ENCODE measurements at regions not wholly inside any gene's neighbourhood (a gene's known extent, or its start where the extent isn't known, plus 50 kb on each side); places are given as distances from the start of the nearest gene placed in this dataset.

DNA sequence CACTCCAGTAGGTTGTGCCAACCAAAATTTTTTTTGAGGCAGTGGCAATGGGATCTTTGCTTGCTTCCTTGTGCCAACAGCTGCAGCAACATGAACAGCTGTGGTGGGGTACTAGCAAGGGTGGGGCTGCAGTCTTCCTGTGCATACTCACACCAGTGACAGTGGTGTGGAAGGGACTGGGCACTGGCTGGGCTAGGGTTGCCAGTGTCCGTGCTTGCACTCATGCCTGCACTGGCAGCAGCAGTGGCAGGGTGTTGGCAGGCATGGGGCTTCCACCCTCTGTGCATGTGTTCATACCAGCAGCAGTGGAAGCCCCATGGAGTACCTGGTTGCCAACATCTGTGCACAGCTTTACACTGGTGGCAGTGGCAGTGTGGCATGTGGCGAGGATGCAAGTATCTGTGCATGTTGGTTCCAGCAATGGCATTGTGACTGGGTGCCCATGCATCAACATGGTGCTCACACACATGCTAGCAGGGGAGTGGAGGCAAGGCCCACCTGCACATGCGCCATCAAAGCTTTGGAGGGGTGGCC is 1312.6 kb downstream of the PCDH18 start:
- no peak for FAIRE-seq
- WGBS, 2 donors: 66 to 79% methylated on average over 3 of the region's 3 CpGs
- DNase-seq: peak in 1 of 6 donors; percentile 33
- TF ChIP-seq, protein P1, sequence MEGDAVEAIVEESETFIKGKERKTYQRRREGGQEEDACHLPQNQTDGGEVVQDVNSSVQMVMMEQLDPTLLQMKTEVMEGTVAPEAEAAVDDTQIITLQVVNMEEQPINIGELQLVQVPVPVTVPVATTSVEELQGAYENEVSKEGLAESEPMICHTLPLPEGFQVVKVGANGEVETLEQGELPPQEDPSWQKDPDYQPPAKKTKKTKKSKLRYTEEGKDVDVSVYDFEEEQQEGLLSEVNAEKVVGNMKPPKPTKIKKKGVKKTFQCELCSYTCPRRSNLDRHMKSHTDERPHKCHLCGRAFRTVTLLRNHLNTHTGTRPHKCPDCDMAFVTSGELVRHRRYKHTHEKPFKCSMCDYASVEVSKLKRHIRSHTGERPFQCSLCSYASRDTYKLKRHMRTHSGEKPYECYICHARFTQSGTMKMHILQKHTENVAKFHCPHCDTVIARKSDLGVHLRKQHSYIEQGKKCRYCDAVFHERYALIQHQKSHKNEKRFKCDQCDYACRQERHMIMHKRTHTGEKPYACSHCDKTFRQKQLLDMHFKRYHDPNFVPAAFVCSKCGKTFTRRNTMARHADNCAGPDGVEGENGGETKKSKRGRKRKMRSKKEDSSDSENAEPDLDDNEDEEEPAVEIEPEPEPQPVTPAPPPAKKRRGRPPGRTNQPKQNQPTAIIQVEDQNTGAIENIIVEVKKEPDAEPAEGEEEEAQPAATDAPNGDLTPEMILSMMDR (IDR thresholded peaks at IDR 0.05): no peak
- Histone ChIP-seq H3K4me1 (no peaks in the 10 kb centered on the region), H3K36me3 (no peaks in the 10 kb centered on the region), H3K9me3 (no peaks in the 10 kb centered on the region), H3K27ac (no peak overlapping the region), H3K4me3 (no peak overlapping the region), H3K27me3 (no peaks in the 10 kb centered on the region)
- intact Hi-C loops (cut with DNase I): no loop called here
- ATAC-seq: no peak

- TF ChIP-seq, protein P1 (IDR thresholded peaks at IDR 0.05): no peak
- WGBS, 2 donors: 32 to 41% methylated on average over 4 of the region's 4 CpGs
- ATAC-seq (no peak), DNase-seq (no peak), FAIRE-seq (no peak)
- no peaks in the 10 kb centered on the region for H3K27me3 ChIP-seq
- intact Hi-C loops (cut with DNase I): no loop called here
- no peaks in the 10 kb centered on the region for H3K36me3 ChIP-seq
- no peak overlapping the region for H3K27ac ChIP-seq
- no peak overlapping the region for H3K4me3 ChIP-seq
- no peaks in the 10 kb centered on the region for H3K4me1 ChIP-seq
- no peaks in the 10 kb centered on the region for H3K9me3 ChIP-seq
These were observed 1329.1 kb downstream of the PCDH18 start for GRCh38 chr4:136203199-136203598.

DNA sequence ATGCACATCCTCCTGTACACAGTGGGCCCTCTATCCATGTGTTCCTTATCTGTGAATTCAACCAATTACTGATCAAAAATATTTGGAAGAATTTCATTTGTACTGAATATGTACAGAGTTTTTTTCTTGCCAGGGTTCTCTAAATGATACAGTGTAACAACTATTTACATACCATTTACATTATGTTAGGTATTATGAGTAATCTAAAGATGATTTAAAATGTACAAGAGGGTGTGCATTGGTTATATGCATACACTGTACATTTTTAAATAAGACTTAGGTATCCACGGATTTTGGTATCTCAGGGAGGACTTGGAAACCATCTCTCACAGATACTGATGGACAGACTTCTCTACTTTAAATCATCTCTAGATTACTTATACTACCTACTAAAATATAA is 1333.9 kb downstream of the PCDH18 start:
- TF ChIP-seq, protein P1 (IDR thresholded peaks at IDR 0.05): no peak
- Histone ChIP-seq H3K9me3 (no peaks in the 10 kb centered on the region), H3K27me3 (no peaks in the 10 kb centered on the region), H3K4me1 (no peaks in the 10 kb centered on the region), H3K4me3 (no peak overlapping the region), H3K27ac (no peak overlapping the region), H3K36me3 (no peaks in the 10 kb centered on the region)
- 49 to 76% methylated on average over 1 of the region's 1 CpG for WGBS, 2 donors
- DNase-seq (no peak), FAIRE-seq (no peak), ATAC-seq (no peak)
- intact Hi-C loops (cut with DNase I): no loop called here

GRCh38 chr4:136194962-136195361 is 1337.3 kb downstream of the PCDH18 start:
- TF ChIP-seq, protein P1 (IDR thresholded peaks at IDR 0.05): no peak
- no peak overlapping the region for H3K4me3 ChIP-seq
- intact Hi-C loops (cut with DNase I): no loop called here
- DNase-seq (no peak), ATAC-seq (no peak), FAIRE-seq (no peak)
- no peaks in the 10 kb centered on the region for H3K4me1 ChIP-seq
- no peaks in the 10 kb centered on the region for H3K9me3 ChIP-seq
- no peaks in the 10 kb centered on the region for H3K27me3 ChIP-seq
- H3K36me3 ChIP-seq: no peaks in the 10 kb centered on the region
- H3K27ac ChIP-seq: no peak overlapping the region
- WGBS, 2 donors: 65 to 78% methylated on average over 2 of the region's 2 CpGs

GRCh38 chr4:136186650-136187049 is 1345.6 kb downstream of the PCDH18 start:
- intact Hi-C loops (cut with DNase I): no loop called here
- no peak for DNase-seq
- H3K36me3 ChIP-seq: no peaks in the 10 kb centered on the region
- H3K9me3 ChIP-seq: no peaks in the 10 kb centered on the region
- WGBS, 2 donors: 53 to 62% methylated on average over 2 of the region's 2 CpGs
- H3K27ac ChIP-seq: no peak overlapping the region
- TF ChIP-seq, protein P1 (IDR thresholded peaks at IDR 0.05): no peak
- H3K4me3 ChIP-seq: no peak overlapping the region
- no peak for FAIRE-seq
- H3K4me1 ChIP-seq: no peaks in the 10 kb centered on the region
- no peaks in the 10 kb centered on the region for H3K27me3 ChIP-seq
- ATAC-seq: no peak
